ENCODE measurements at regions not wholly inside any gene's neighbourhood (a gene's known extent, or its start where the extent isn't known, plus 50 kb on each side); places are given as distances from the start of the nearest gene placed in this dataset.

- Mint-ChIP-seq H3K27ac (no peak overlapping the region), H3K27me3 (no peaks in the 10 kb centered on the region), H3K4me3 (no peak overlapping the region), H3K36me3 (ENCODE audit: low read depth) (no peaks in the 10 kb centered on the region), H3K9me3 (no peaks in the 10 kb centered on the region), H3K4me1 (no peaks in the 10 kb centered on the region)
- ChIA-PET CTCF (no interaction called here), POLR2A (no interaction called here)
- no peak for DNase-seq
Observed at GRCh38 chr5:33282696-33283095, 158.1 kb upstream of the TARS1 start.

GRCh38 chr5:33283243-33283642, 157.5 kb upstream of the TARS1 start:
- Mint-ChIP-seq H3K4me3 (no peak overlapping the region), H3K9me3 (no peaks in the 10 kb centered on the region), H3K36me3 (ENCODE audit: low read depth) (no peaks in the 10 kb centered on the region), H3K27ac (no peak overlapping the region), H3K4me1 (no peaks in the 10 kb centered on the region), H3K27me3 (no peaks in the 10 kb centered on the region)
- DNase-seq: no peak
- POLR2A ChIA-PET: no interaction called here
- CTCF ChIA-PET: no interaction called here

GRCh38 chr5:33284681-33285080, 156.1 kb upstream of the TARS1 start:
- POLR2A ChIA-PET: no interaction called here
- H3K4me3 Mint-ChIP-seq: no peak overlapping the region
- no peak overlapping the region for H3K27ac Mint-ChIP-seq
- no peak for DNase-seq
- no peaks in the 10 kb centered on the region for H3K36me3 Mint-ChIP-seq (ENCODE audit: low read depth)
- H3K4me1 Mint-ChIP-seq: no peaks in the 10 kb centered on the region
- CTCF ChIA-PET: no interaction called here
- H3K9me3 Mint-ChIP-seq: no peaks in the 10 kb centered on the region
- H3K27me3 Mint-ChIP-seq: no peaks in the 10 kb centered on the region

GRCh38 chr5:33287242-33287641, 153.5 kb upstream of the TARS1 start:
- no peak overlapping the region for H3K27ac Mint-ChIP-seq
- ChIA-PET CTCF (no interaction called here), POLR2A (no interaction called here)
- H3K4me3 Mint-ChIP-seq: no peak overlapping the region
- no peaks in the 10 kb centered on the region for H3K36me3 Mint-ChIP-seq (ENCODE audit: low read depth)
- no peaks in the 10 kb centered on the region for H3K4me1 Mint-ChIP-seq
- DNase-seq: no peak
- H3K27me3 Mint-ChIP-seq: no peaks in the 10 kb centered on the region
- H3K9me3 Mint-ChIP-seq: no peaks in the 10 kb centered on the region

GRCh38 chr5:33291216-33292000, 149.4 kb upstream of the TARS1 start:
- Mint-ChIP-seq H3K4me3 (no peak overlapping the region), H3K36me3 (ENCODE audit: low read depth) (no peaks in the 10 kb centered on the region), H3K9me3 (no peaks in the 10 kb centered on the region), H3K27me3 (no peaks in the 10 kb centered on the region), H3K27ac (no peak overlapping the region), H3K4me1 (no peaks in the 10 kb centered on the region)
- ChIA-PET POLR2A (no interaction called here), CTCF (no interaction called here)
- no peak for DNase-seq

GRCh38 chr5:33297760-33298216, 143.0 kb upstream of the TARS1 start:
- Mint-ChIP-seq H3K4me1 (no peaks in the 10 kb centered on the region), H3K4me3 (no peak overlapping the region), H3K27ac (no peak overlapping the region), H3K36me3 (ENCODE audit: low read depth) (no peaks in the 10 kb centered on the region), H3K27me3 (no peaks in the 10 kb centered on the region), H3K9me3 (no peaks in the 10 kb centered on the region)
- no peak for DNase-seq
- CTCF ChIA-PET: no interaction called here
- POLR2A ChIA-PET: no interaction called here

GRCh38 chr5:33299621-33300208, 141.1 kb upstream of the TARS1 start:
- Mint-ChIP-seq H3K4me3 (no peak overlapping the region), H3K36me3 (ENCODE audit: low read depth) (no peaks in the 10 kb centered on the region), H3K27ac (no peak overlapping the region), H3K4me1 (no peaks in the 10 kb centered on the region), H3K9me3 (no peaks in the 10 kb centered on the region), H3K27me3 (no peaks in the 10 kb centered on the region)
- DNase-seq: no peak
- ChIA-PET CTCF (no interaction called here), POLR2A (no interaction called here)

GRCh38 chr5:33300209-33300742, 140.5 kb upstream of the TARS1 start:
- Mint-ChIP-seq H3K36me3 (ENCODE audit: low read depth) (no peaks in the 10 kb centered on the region), H3K4me3 (no peak overlapping the region), H3K9me3 (no peaks in the 10 kb centered on the region), H3K27me3 (no peaks in the 10 kb centered on the region), H3K4me1 (no peaks in the 10 kb centered on the region), H3K27ac (no peak overlapping the region)
- no peak for DNase-seq
- POLR2A ChIA-PET: no interaction called here
- CTCF ChIA-PET: no interaction called here

GRCh38 chr5:33303579-33304095, 137.1 kb upstream of the TARS1 start:
- H3K27ac Mint-ChIP-seq: no peak overlapping the region
- CTCF ChIA-PET: interaction anchor here (0.7 kb wide), 1 partner anchor 94 kb away, joined by 3 read pairs; no protein-coding TSS in a partner anchor
- no peak overlapping the region for H3K4me3 Mint-ChIP-seq
- POLR2A ChIA-PET: no interaction called here
- no peaks in the 10 kb centered on the region for H3K27me3 Mint-ChIP-seq
- no peaks in the 10 kb centered on the region for H3K4me1 Mint-ChIP-seq
- H3K9me3 Mint-ChIP-seq: no peaks in the 10 kb centered on the region
- H3K36me3 Mint-ChIP-seq (ENCODE audit: low read depth): no peaks in the 10 kb centered on the region
- no peak for DNase-seq

- H3K4me1 Mint-ChIP-seq: no peaks in the 10 kb centered on the region
- no peak overlapping the region for H3K4me3 Mint-ChIP-seq
- CTCF ChIA-PET: interaction anchor here (0.5 kb wide), 1 partner anchor 630 kb away, joined by 4 read pairs; no protein-coding TSS in a partner anchor
Observed at GRCh38 chr5:33304601-33305000, 136.2 kb upstream of the TARS1 start.

GRCh38 chr5:33305572-33305971, 135.2 kb upstream of the TARS1 start:
- ChIA-PET POLR2A (no interaction called here), CTCF (no interaction called here)
- DNase-seq: no peak
- Mint-ChIP-seq H3K27me3 (no peaks in the 10 kb centered on the region), H3K36me3 (ENCODE audit: low read depth) (no peaks in the 10 kb centered on the region), H3K4me1 (no peaks in the 10 kb centered on the region), H3K9me3 (no peaks in the 10 kb centered on the region), H3K27ac (no peak overlapping the region), H3K4me3 (no peak overlapping the region)

More at GRCh38 chr5:33304601-33305000, 136.2 kb upstream of the TARS1 start:
- Mint-ChIP-seq H3K27ac (no peak overlapping the region), H3K27me3 (no peaks in the 10 kb centered on the region), H3K36me3 (ENCODE audit: low read depth) (no peaks in the 10 kb centered on the region), H3K9me3 (no peaks in the 10 kb centered on the region)
- POLR2A ChIA-PET: no interaction called here
- no peak for DNase-seq

- no peak for DNase-seq
- Mint-ChIP-seq H3K4me3 (no peak overlapping the region), H3K4me1 (no peaks in the 10 kb centered on the region), H3K9me3 (no peaks in the 10 kb centered on the region), H3K27ac (no peak overlapping the region), H3K27me3 (no peaks in the 10 kb centered on the region), H3K36me3 (ENCODE audit: low read depth) (no peaks in the 10 kb centered on the region)
- ChIA-PET CTCF (no interaction called here), POLR2A (no interaction called here)
Observed at GRCh38 chr5:33306758-33307157, 134.0 kb upstream of the TARS1 start.

GRCh38 chr5:33308586-33308985, 132.2 kb upstream of the TARS1 start:
- H3K27me3 Mint-ChIP-seq: no peaks in the 10 kb centered on the region
- POLR2A ChIA-PET: no interaction called here
- CTCF ChIA-PET: no interaction called here
- H3K9me3 Mint-ChIP-seq: no peaks in the 10 kb centered on the region
- DNase-seq: no peak
- no peaks in the 10 kb centered on the region for H3K4me1 Mint-ChIP-seq
- no peak overlapping the region for H3K27ac Mint-ChIP-seq
- no peaks in the 10 kb centered on the region for H3K36me3 Mint-ChIP-seq (ENCODE audit: low read depth)
- H3K4me3 Mint-ChIP-seq: no peak overlapping the region

GRCh38 chr5:33309068-33309467, 131.7 kb upstream of the TARS1 start:
- no peak for DNase-seq
- POLR2A ChIA-PET: no interaction called here
- no peaks in the 10 kb centered on the region for H3K9me3 Mint-ChIP-seq
- no peaks in the 10 kb centered on the region for H3K27me3 Mint-ChIP-seq
- no peak overlapping the region for H3K4me3 Mint-ChIP-seq
- no peaks in the 10 kb centered on the region for H3K36me3 Mint-ChIP-seq (ENCODE audit: low read depth)
- no peaks in the 10 kb centered on the region for H3K4me1 Mint-ChIP-seq
- H3K27ac Mint-ChIP-seq: no peak overlapping the region
- CTCF ChIA-PET: no interaction called here

Data from activated CD4-positive, alpha-beta memory T cell treated with anti-CD3 and anti-CD28 coated beads, Interleukin-2, amount 10 ng/mL, durations not matched to agents 7 days and 5 days (primary cell).